RWPE2 (cell line): ENCODE measurements at regions not wholly inside any gene's neighbourhood (a gene's known extent, or its start where the extent isn't known, plus 50 kb on each side); places are given as distances from the start of the nearest gene placed in this dataset.

ENCODE experiments used
- ATAC-seq: fragments of 200-7000 bp; cut with Tn5 transposase; 3 replicates; pipeline ENCODE4 v1.9.1; 2021; ENCODE audit warnings: low read depth
- DNase-seq: peaks from one replicate; pipeline ENCODE4 v3.0.0-alpha.2; 2020; ENCODE audit warnings: low spot score
- H3K27ac ChIP-seq: fragments of 450-650 bp; 2 replicates; pipeline ENCODE4 v1.5.1; 2017; ENCODE audit warnings: mild to moderate bottlenecking; ENCODE audit not compliant: poor library complexity, severe bottlenecking
- H3K27me3 ChIP-seq: fragments of 250-450 bp; sonication (Bioruptor Pico); 2 replicates; pipeline ENCODE4 v1.5.1; 2021; ENCODE audit warnings: mild to moderate bottlenecking, moderate library complexity; ENCODE audit not compliant: insufficient read depth, poor library complexity, severe bottlenecking
- H3K36me3 ChIP-seq: fragments of 250-450 bp; sonication (Bioruptor Pico); 2 replicates; pipeline ENCODE4 v1.5.1; 2020; ENCODE audit warnings: low read depth, mild to moderate bottlenecking, moderate library complexity
- H3K4me1 ChIP-seq: fragments of 250-450 bp; sonication (Bioruptor Pico); 2 replicates; pipeline ENCODE4 v1.5.1; 2021; ENCODE audit warnings: mild to moderate bottlenecking, moderate library complexity; ENCODE audit not compliant: insufficient read depth, poor library complexity, severe bottlenecking
- H3K4me3 ChIP-seq: fragments of 250-450 bp; sonication (Bioruptor Pico); 2 replicates; pipeline ENCODE4 v1.5.1; 2021; ENCODE audit warnings: mild to moderate bottlenecking, moderate library complexity; ENCODE audit not compliant: severe bottlenecking
- H3K9me3 ChIP-seq: fragments of 250-450 bp; sonication (Bioruptor Pico); 2 replicates; pipeline ENCODE4 v1.5.1; 2021; ENCODE audit warnings: mild to moderate bottlenecking, moderate library complexity; ENCODE audit not compliant: severe bottlenecking
- TF ChIP-seq, protein P1 (sequence below): fragments of 450-650 bp; IDR thresholded peaks from one replicate; pipeline ENCODE4 v1.5.1; 2017; ENCODE audit warnings: mild to moderate bottlenecking, moderate library complexity; ENCODE audit not compliant: poor library complexity, severe bottlenecking

DNA sequence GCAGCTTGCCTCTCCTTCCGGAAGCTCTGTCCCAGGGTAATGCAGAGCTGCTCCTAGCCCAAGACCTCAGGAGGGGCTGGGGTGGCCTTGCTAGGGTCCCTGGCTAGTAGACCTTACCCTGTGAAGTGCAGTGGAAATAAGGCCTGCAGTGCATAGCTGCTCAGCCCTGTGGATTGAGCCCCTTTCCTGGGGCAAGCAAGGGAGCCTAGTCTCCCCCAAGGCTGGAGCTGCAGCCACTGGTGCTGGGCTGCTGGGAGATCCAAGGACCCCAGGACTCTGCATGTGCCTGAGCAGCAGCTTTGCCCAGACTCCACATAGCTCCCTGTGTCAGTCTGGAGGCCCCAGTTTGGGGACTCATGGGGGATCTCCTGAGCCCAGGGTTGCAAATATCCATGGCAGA lies 57.9 kb downstream of the FANCF start:
- Histone ChIP-seq H3K27ac (no peak overlapping the region), H3K9me3 (no peaks in the 10 kb centered on the region), H3K4me3 (no peak overlapping the region), H3K27me3 (peaks cover 3% of the 10 kb centered on the region), H3K36me3 (no peaks in the 10 kb centered on the region), H3K4me1 (no peaks in the 10 kb centered on the region)
- TF ChIP-seq, protein P1, sequence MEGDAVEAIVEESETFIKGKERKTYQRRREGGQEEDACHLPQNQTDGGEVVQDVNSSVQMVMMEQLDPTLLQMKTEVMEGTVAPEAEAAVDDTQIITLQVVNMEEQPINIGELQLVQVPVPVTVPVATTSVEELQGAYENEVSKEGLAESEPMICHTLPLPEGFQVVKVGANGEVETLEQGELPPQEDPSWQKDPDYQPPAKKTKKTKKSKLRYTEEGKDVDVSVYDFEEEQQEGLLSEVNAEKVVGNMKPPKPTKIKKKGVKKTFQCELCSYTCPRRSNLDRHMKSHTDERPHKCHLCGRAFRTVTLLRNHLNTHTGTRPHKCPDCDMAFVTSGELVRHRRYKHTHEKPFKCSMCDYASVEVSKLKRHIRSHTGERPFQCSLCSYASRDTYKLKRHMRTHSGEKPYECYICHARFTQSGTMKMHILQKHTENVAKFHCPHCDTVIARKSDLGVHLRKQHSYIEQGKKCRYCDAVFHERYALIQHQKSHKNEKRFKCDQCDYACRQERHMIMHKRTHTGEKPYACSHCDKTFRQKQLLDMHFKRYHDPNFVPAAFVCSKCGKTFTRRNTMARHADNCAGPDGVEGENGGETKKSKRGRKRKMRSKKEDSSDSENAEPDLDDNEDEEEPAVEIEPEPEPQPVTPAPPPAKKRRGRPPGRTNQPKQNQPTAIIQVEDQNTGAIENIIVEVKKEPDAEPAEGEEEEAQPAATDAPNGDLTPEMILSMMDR = no peak
- no peak for ATAC-seq
- DNase-seq = no peak

DNA sequence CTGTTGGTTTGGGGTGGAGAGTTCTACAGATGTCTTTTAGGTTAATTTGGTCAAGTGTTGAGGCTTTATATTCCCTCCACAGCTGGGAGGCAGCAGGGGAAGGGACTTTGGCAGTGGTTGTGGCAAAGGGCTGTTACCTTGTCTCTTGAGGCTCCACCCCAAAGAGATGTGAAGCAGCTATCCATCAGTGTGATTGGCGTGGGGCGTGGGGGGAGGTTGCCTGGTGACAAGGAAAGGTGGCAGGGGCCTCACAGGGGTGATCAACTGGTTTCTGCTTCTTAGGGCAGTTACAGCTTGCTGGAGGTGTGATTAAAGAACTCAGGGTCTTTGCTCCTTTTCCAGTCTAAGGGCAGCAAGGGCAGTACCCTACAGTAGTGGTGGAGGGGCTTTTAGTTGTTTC lies 59.3 kb downstream of the FANCF start:
- DNase-seq (no peak), ATAC-seq (no peak)
- Histone ChIP-seq H3K4me1 (no peaks in the 10 kb centered on the region), H3K27ac (no peak overlapping the region), H3K27me3 (peaks cover 3% of the 10 kb centered on the region), H3K36me3 (no peaks in the 10 kb centered on the region), H3K4me3 (no peak overlapping the region), H3K9me3 (no peaks in the 10 kb centered on the region)
- TF ChIP-seq, protein P1 = no peak

DNA sequence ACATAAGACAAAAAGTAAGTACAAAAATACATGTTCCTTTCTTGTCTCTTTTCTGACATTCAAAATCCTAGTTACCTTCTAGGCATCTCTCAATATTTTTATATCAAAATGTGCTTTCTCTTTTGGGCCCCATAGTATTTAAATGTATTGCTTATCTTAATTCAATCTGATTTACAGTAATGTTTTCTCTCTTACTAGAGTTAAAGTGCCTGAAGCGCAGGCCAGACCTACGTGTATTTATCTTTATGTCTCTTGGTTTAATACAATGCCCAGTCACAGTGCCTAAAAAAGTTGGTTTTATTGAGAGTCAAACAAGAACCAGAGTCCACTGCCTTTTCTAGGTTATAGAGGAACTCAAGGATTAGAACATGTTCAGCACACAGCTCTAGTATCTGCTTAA lies 64.3 kb downstream of the FANCF start:
- Histone ChIP-seq H3K4me1 (no peaks in the 10 kb centered on the region), H3K27ac (no peak overlapping the region), H3K4me3 (no peak overlapping the region), H3K9me3 (no peaks in the 10 kb centered on the region), H3K36me3 (no peaks in the 10 kb centered on the region), H3K27me3 (peaks cover 3% of the 10 kb centered on the region)
- ATAC-seq = no peak
- DNase-seq = no peak
- TF ChIP-seq, protein P1 = no peak

DNA sequence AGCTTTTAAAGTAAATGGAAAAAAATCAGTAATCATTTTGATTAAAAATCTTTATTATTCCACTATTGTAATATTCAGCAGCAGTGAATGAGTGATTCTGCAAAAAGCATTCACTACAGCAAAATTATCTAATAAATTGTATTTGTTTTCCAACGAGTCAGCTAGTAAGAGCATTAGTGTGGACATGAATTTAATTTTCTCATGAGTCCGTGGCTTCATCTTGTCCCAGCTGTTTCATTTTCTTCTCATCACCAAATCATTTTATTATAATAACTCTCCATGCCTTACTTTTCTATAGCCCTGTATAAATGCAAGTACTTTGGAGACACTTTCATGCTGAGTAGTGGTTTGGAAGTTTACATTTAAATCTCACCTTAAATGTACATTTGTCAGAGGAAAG lies 66.2 kb downstream of the FANCF start:
- TF ChIP-seq, protein P1 = no peak
- Histone ChIP-seq H3K9me3 (no peaks in the 10 kb centered on the region), H3K36me3 (no peaks in the 10 kb centered on the region), H3K4me1 (no peaks in the 10 kb centered on the region), H3K4me3 (no peak overlapping the region), H3K27ac (no peak overlapping the region), H3K27me3 (no peaks in the 10 kb centered on the region)
- DNase-seq (no peak), ATAC-seq (no peak)

GRCh38 chr11:22558664-22559063 lies 67.0 kb downstream of the FANCF start:
- Histone ChIP-seq H3K27me3 (no peaks in the 10 kb centered on the region), H3K4me3 (no peak overlapping the region), H3K36me3 (no peaks in the 10 kb centered on the region), H3K9me3 (no peaks in the 10 kb centered on the region), H3K4me1 (no peaks in the 10 kb centered on the region), H3K27ac (no peak overlapping the region)
- ATAC-seq = no peak
- DNase-seq = no peak
- TF ChIP-seq, protein P1 = no peak
